NCI-H1092 (cell line): ENCODE measurements at regions not wholly inside any gene's neighbourhood (a gene's known extent, or its start where the extent isn't known, plus 50 kb on each side); places are given as distances from the start of the nearest gene placed in this dataset.
"Not testable (repeated sequence)": the region's sequence is repeated elsewhere in the genome, so short reads cannot be mapped to it uniquely, and the experiment has no call there.

Source experiments
- DNase-seq: peaks from one replicate; lab custom pipeline; 2025; lab: John Stamatoyannopoulos, UW

DNA sequence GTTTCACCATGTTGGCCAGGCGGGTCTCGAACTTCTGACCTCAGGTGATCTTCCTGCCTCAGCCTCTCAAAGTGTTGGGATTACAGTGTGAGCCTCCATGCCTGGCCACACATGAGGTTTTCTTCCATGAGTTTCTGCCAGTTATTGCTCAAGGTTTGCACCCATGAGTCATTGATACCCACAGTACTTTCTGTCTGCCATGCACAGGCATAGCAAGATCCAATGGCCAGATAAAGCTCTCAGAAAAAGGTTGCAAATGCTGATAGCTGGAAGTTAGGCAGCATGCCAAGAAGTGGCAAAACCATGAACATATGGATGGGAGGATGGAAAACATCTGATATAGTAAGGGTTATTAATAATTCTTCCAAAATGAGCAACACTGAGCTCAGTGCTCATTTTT, 298.7 kb upstream of the NRG3 start:
- DNase-seq, result no peak

DNA sequence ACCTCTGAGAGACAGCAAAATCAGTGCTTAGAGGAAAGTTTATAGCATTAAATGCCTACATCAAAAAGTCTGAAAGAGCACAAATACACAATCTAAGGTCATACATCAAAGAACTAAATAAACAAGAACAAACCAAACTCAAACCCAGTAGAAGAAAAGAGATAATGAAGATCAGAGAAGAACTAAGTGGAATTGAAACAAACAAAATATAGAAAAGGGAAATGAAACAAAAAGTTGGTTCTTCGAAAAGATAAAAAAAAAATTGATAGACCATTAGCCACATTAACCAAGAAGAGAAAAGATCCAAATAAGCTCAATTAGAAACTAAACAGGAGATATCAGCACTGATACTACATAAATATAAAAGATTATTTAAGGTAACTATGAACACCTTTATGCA, 280.0 kb upstream of the NRG3 start:
- DNase-seq, result no peak

DNA sequence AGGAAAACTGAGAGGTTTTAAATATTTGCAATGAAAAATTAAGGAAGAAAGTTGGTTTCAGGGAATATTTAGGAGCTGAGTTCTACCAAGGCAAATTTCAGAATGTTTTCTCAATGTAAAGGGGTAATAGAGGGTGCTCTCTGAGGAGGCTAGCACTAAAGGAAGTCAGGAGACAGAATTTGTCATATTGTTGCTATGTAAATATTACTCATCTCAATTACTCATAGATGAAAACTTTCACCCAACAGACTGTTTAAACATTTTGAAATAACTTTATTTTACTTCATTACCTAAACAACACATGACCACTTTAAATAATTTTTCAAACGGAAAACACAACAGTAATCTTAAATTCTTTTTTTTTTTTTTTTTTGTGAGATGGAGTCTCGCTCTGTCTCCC, 274.8 kb upstream of the NRG3 start:
- no peak for DNase-seq

DNA sequence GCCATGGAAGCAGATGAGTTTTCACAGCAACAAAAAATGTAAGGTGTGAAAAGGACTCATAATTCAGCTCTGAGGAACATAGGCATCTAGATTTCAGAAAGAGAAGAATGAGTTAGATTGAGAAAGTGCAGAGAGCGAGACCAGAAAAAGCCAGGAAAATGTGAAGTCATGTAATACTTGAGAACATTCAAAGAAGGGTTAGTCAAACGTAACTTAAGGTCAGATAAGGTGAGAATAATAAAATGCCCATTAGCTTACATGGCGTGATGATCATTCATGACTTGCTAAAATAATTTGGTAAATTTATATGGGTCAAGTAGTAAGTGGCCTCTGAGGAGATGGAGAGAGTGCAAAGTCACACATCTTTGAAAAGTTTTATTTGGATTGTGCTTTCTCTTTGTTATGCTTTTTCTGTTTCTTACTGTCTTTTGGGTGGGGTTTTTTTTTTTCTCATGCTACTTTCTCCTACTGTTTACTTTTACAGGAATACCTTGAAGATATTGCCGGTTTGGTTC, 271.8 kb upstream of the NRG3 start:
- no peak for DNase-seq

DNA sequence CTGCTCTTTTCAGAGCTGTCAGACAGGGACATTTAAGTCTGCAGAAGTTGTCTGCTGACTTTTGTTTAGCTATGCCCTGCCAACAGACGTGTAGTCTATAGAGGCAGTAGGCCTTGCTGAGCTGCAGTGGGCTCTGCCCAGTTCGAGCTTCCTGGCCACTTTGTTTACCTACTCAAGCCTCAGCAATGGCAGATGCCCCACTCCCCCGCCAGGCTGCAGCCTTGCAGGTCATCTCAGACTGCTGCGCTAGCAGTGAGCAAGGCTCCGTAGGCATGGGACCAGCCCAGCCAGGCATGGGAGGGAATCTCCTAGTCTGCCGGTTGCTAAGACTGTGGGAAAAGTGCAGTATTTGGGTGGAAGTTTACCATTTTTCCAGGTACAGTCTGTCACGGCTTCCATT, 230.5 kb upstream of the NRG3 start:
- DNase-seq, result not testable (repeated sequence)

DNA sequence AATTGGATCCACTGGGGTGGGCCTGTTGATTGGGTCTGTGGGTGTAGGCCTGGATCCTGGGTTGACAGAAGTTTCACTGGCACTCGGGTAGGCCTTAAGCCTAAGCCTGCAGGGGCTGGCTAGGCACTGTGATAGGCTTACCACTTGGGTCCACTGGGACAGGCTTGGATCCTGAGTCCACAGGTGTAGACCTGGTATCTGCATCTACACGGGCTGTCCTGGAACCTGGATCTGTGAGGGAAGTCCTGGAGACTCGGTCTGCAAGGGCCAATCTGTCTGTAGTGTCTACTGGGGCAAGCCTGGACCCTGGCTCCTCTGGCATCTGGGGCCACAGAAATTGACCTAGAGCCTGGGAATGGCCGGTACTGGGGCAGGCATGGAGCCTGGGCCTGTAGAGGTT, 219.0 kb upstream of the NRG3 start:
- no peak for DNase-seq

DNA sequence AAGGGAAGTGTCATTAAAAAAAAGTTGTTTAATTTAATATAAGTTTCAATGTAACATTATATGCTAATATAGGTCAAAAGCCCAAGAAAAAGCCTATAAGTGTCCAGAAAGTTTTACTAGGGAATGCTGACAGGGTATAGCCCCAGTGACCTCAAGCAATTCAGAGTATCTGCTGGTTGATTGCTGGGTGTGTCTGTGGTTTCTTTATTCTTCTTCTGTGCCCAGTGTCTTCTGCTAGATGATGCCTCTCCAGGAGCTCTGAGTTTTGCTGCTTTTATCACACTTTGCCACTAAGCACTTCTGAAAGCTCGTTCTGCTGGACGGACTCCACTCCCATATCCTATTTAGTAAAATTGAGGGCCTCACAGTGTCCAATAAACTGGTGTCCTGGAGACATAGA, 212.2 kb upstream of the NRG3 start:
- DNase-seq, result no peak

DNA sequence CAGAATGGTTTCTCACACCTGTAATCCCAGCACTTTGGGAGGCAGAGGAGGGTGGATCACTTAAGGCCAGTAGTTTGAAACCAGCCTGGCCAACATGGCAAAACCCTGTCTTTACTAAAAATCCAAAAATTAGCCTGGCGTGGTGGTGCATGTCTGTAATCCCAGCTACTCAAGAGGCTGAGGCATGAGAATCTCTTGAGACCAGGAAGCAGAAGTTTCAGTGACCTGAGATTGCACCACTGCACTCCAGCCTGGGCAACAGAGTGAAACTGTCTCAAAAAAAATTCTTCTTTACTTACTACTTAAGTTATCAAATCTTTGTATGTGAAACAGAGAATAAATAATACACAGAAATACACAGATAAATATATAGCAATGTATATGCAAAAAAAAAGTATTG, 210.2 kb upstream of the NRG3 start:
- not testable (repeated sequence) for DNase-seq

DNA sequence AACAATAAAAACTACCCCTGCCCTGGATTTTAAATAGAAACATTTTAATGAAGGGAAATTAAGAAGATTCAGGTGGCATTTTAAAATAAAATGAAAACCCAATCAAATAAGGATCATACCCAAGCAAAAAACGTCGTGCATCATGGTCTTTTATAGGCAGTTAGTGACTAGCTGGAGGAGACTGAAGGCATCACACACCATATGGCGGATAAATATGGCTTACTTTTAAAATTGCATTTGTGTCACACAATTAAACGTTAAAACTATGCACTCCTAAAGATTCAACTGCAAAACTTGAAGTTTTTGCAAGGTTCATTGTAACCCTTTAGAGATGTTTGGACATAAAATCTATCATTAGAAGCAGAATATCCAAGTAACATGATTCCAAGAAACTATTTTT, 200.1 kb upstream of the NRG3 start:
- DNase-seq, result no peak

DNA sequence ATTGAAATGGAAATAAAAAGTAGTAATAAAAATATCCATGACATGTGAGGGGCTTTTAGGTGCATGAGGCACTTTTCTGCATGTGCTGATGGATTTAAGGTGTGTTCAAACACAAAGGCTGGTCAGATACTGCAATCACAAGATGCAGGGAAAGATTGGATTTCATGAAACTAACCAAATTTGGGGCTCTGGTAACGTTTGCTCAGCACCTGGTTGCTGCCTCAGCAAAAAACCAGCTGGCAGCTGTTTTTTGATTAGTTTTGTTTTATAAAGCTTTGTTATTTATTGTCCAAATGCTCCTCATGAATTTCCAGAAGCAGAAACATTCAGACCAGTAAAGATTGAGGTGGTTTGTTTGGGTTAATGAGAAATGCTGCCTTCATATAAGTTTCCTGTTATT, 195.7 kb upstream of the NRG3 start:
- no peak for DNase-seq

DNA sequence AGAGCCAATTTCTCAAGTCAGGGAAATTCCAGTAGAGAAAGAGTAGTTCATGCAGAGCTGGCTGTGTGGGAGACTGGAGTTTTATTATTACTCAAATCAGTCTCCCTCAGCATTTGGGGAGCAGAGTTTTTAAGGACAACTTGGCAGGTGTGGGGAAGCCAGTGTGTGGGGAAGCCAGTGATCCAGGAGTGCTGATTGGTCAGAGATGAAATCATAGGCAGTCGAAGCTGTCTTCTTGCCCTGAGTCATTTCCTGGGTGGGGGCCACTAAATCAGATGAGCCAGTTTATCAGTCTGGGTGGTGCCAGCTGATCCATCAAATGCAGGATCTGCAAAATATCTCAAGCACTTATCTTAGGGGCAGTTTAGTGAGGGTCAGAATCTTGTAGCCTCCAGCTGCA, 194.6 kb upstream of the NRG3 start:
- no peak for DNase-seq

DNA sequence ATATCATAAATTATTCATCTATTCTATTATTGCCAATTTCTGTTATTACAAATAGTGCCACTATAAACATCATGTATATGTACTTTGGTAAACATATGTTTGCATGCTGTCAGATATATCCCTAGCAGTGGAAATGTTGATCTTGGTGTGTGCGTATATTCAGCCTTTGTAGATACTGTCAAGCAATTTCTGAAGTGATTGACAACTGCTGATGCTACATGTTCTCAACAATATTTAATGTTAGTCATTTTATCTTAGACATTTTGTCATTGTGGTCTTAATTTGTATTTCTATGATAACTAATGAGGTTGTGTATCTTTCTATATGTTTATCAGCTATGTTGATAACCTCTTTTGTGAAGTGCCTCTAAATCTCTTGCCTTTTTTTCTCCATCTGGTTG, 186.5 kb upstream of the NRG3 start:
- DNase-seq, result no peak

DNA sequence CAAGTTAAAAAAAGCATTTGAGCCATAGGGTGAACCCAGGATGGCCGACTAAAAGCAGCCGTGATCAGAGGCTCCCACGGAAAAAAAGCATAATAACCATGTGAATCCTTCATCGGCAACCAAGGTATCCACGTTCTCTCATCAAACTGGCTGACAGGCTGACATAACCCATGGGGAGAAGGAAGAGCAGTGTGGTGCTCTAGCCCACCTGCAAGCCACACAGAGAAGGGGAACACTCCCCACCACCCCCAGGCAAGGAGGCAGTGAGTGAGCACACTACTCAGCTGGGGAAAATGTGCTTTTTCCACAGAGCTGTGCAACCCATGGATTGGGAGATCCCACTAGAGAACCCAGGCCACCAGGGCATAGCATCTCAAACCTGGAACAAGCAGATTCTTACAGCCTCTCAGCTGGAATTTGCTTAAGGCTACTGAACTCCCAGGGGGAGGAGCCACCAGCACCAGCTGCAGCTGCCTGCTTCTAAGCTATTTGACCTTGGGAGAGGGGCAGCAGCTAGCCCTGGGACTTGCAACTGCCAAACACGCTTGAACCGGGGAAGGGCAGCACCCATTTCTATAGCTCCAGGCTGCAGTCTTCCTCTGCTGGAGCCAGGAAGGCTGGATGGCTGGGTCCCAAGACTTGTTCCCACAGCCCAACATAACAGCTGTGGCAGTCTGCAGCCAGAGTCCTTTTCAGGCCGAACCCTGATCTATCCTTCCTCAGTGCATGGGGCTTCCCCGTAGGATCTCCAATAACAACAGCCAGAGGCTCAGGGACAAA, 178.2 kb upstream of the NRG3 start:
- no peak for DNase-seq

DNA sequence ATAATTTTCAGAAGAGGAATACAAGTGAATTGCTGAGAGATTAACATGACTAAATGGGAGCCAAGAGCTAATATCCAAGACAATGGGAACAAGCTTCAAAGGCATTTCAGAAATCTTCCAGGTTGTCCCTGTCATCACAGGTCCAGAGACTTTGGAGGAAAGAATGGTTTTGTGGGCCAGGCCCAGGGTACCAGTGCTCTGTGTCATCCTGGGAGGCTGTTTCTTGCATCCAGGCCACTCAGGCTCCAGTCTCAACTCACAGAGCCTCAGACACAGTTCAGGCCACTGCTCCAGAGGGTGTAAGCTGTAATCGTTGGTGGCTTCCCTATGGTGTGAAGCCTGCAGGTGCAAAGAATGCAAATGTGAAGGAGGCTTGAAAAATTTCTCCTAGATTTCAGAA, 170.4 kb upstream of the NRG3 start:
- DNase-seq, result no peak

DNA sequence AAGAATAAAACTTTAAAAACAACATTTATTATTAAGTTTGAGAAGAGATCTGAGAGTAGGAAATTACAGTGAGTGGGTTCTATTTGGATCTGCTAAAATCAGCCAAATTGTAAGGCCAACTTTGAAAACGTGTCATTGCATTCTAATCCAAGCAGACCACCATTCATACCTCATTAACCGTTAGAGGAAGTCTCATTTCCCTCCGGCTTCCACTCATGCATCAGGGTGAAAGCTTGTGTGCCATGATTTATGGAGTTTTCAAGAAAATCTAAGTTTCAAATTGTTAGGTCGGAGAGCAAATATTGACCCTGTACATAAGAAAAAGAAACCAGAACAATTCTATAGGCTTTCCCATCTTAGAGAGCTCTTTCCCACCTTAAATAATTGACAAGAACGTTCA, 166.6 kb upstream of the NRG3 start:
- no peak for DNase-seq

DNA sequence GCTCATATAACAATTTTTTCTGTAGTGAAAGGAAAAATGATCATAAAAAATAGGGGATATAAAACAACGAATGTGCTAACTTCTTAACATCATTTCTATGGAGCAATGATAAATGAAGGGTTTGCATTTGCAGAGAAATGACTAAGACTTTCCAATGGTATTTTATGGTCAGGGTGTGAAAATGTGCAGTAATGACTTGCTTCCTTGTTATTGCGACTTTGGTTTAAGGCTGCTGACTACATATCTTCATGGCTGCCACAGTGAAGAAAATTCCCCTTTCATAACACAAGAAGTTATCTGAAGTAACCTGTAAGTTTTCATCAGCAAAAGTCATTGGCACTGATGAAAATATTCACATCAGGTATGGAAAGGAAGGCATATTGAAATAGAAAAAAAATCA, 166.1 kb upstream of the NRG3 start:
- no peak for DNase-seq

DNA sequence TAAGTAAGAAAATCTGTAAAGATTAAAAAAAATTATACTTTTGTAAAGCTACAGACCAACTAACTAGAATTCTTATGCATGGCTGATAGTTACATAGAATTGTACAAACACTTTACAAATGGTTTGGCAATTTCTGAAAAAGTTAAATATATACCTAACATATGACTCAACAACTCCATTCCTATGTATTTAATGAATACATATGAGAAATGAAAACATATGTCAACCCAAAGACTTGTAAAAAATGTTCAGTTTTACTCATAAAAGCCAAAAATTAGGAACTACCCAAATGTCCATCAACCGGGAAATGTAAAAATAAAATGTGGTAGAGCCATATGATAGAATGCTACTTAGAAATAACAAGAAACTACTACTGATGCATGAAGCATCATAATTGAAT, 152.6 kb upstream of the NRG3 start:
- DNase-seq, result no peak

DNA sequence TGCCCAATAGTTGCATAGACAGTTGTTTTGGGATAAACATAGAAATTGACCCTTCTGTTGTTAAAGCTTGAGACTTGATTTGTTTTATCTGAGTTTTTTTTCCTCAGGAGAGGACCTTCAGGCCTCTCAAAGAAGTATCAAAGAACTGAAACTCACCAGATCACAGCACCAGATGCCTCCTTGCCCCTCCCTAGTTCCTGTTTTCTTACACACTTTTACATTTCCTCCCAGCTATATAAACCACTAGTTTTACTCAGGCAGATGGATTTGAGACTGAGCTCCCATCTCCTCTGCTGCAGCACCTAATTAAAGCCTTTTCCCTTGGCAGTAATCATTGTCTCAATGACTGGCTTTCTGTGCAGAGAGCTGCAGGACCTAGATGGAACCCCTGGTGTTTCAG, 150.6 kb upstream of the NRG3 start:
- no peak for DNase-seq

DNA sequence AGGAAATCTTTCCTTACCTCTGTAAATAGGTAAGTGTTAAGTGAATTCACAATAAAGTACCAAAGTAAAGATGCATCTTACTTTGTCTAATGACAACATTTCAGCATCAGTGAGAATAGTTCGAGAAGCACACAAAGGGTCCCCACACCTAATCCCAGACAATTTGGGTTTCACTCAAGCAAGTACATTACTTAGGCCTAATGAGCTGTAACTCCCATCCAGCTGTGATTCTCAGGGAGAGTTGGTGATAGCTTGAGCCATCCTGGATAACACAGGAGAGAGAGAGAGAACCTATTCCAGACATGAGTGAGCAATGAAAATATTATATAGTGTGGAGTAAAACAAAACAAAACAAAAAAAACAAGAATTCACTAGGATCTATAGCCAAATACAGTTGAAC, 149.1 kb upstream of the NRG3 start:
- DNase-seq, result no peak

DNA sequence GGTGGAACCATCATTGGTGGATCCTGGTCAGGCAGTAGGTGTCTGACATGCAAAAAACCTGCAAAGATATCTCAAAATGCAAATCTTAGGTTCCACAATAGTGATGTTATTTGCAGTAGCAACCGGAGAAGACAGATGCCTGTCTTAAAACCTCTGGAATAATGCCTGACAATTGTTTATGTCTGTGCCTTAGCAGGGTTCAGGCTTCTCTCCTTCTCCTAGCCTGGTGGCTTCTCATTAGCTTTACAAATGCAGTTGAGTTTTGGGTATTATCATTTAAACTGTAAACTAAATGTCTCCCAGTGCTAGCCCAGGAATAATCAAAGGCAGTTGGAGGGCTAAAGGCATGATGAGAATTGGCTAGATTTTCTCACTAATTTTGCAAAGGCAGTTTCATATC, 146.3 kb upstream of the NRG3 start:
- DNase-seq, result no peak

DNA sequence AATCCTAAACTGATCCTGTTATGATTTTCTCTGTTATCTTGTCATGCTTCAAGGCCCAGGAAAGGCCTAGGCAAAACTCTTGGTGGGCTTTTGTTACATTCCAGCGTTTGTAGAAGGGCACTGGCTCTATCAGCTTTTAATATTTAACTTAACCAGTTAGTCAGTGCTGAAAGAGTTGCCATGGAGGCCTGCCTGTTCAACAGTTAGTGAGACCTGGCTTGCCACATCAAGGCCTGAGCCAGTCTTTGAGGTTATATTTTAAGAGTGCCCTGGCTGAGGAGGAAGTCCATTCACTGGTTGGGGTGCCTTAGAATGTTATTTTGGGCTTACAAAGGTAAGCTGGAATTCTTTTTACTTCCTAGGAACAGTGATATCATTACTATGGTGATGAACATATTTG, 144.1 kb upstream of the NRG3 start:
- DNase-seq, result no peak

DNA sequence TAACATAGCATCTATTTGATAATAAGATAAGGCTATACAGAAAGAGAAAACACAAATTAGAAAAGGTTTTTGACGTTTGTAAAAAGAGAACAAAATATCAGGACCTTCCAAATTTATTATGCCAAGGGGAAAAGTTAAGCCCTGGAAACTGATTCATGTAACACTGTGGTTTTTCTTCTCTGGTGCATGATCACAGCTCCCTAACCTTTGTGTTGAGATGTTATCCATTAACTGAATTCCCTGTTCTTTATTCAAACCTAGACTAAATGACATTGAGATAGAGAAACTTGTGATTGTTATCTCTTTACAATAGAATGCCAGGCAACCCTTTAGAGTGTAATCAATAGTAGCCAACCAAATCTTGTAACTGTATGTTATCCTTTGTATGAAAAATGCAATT, 141.5 kb upstream of the NRG3 start:
- DNase-seq, result no peak

DNA sequence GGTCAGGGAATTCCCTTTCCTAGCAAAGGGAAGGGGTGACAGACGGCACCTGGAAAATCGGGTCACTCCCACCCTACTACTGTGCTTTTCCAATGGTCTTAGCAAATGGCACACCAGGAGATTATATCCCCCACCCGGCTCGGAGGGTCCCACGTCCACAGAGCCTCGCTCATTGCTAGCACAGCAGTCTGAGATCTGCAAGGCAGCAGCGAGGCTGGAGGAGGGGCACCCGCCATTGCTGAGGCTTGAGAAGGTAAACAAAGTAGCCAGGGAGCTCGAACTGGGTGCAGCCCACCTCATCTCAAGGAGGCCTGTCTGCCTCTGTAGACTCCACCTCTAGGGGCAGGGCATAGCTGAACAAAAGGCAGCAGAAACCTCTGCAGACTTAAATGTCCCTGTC, 139.8 kb upstream of the NRG3 start:
- not testable (repeated sequence) for DNase-seq

DNA sequence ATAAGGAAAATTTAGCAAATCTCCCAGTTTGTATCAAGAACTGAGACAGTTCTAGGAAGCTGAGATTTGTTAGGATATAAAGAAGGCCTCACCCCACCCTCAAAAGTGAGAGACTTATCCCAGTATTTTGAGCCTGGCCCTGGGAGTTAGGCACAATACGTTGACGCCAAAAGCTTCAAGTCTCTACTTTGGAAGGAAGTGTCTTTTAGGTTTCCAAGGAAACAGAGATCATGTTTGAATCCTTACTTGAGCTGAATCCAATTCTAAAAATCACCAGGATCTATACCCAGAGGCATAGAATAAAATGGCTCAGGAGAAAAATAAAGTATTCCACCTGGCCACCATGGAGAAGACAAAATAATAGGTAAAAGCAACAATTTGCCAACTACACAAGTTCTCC, 115.9 kb upstream of the NRG3 start:
- DNase-seq, result no peak
